ENCODE measurements at regions not wholly inside any gene's neighbourhood (a gene's known extent, or its start where the extent isn't known, plus 50 kb on each side); places are given as distances from the start of the nearest gene placed in this dataset.
"Not testable (repeated sequence)": the region's sequence is repeated elsewhere in the genome, so short reads cannot be mapped to it uniquely, and the experiment has no call there.

DNA sequence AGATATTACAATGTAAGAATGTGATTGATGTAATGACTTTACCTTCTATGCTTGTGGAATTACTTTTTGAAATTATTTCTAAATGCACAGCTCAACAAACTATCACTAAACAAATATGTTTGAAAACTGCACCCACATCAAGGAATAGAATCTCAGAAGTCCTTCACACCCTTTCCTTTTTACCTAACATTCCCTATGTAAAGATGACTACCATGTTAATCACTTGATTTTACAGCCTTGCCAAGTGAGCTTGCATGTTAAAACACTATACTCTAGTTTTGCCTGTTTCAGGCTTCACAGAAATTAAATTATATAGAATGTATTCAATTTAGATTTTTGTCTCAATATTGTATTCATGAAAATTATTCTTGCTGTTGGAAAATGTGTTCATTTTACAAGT lies 1169.4 kb upstream of the CELF2 start:
- TF ChIP-seq, protein P1, sequence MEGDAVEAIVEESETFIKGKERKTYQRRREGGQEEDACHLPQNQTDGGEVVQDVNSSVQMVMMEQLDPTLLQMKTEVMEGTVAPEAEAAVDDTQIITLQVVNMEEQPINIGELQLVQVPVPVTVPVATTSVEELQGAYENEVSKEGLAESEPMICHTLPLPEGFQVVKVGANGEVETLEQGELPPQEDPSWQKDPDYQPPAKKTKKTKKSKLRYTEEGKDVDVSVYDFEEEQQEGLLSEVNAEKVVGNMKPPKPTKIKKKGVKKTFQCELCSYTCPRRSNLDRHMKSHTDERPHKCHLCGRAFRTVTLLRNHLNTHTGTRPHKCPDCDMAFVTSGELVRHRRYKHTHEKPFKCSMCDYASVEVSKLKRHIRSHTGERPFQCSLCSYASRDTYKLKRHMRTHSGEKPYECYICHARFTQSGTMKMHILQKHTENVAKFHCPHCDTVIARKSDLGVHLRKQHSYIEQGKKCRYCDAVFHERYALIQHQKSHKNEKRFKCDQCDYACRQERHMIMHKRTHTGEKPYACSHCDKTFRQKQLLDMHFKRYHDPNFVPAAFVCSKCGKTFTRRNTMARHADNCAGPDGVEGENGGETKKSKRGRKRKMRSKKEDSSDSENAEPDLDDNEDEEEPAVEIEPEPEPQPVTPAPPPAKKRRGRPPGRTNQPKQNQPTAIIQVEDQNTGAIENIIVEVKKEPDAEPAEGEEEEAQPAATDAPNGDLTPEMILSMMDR (IDR thresholded peaks at IDR 0.05; ENCODE audit: low read depth, low read length, missing control alignments) = no peak
- DNase-seq (ENCODE audit: low read depth) = no peak
- H3K4me3 ChIP-seq (ENCODE audit: low read depth, low read length) = no peak overlapping the region

DNA sequence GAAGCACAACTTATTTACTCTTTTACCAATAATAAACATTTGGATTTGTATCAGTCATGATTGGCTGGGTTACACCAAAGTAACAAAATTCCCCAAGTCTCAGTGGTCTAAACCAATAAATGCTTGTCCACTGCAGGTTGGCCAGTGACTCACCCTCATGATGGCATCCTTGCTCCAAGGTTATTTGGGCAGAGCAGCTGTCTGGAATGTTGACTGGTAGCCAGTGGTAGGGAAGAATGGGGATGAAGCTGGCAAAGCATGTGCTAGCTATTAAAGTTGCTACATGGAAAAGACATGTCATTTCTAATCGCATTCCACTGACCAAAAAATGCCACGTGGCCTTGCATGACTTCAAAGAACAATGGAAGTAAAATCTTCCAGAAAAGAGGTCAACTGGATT lies 1168.7 kb upstream of the CELF2 start:
- TF ChIP-seq, protein P1 (IDR thresholded peaks at IDR 0.05; ENCODE audit: low read depth, low read length, missing control alignments) = no peak
- DNase-seq (ENCODE audit: low read depth) = no peak
- H3K4me3 ChIP-seq (ENCODE audit: low read depth, low read length) = no peak overlapping the region

- no peak overlapping the region for H3K4me3 ChIP-seq (ENCODE audit: low read depth, low read length)
- DNase-seq (ENCODE audit: low read depth) = no peak
- TF ChIP-seq, protein P1 (IDR thresholded peaks at IDR 0.05; ENCODE audit: low read depth, low read length, missing control alignments) = no peak
Measured at GRCh38 chr10:9850415-9850814, 1167.3 kb upstream of the CELF2 start.

- TF ChIP-seq, protein P1 (IDR thresholded peaks at IDR 0.05; ENCODE audit: low read depth, low read length, missing control alignments) = no peak
Measured at GRCh38 chr10:9851808-9852207, 1165.9 kb upstream of the CELF2 start.

DNA sequence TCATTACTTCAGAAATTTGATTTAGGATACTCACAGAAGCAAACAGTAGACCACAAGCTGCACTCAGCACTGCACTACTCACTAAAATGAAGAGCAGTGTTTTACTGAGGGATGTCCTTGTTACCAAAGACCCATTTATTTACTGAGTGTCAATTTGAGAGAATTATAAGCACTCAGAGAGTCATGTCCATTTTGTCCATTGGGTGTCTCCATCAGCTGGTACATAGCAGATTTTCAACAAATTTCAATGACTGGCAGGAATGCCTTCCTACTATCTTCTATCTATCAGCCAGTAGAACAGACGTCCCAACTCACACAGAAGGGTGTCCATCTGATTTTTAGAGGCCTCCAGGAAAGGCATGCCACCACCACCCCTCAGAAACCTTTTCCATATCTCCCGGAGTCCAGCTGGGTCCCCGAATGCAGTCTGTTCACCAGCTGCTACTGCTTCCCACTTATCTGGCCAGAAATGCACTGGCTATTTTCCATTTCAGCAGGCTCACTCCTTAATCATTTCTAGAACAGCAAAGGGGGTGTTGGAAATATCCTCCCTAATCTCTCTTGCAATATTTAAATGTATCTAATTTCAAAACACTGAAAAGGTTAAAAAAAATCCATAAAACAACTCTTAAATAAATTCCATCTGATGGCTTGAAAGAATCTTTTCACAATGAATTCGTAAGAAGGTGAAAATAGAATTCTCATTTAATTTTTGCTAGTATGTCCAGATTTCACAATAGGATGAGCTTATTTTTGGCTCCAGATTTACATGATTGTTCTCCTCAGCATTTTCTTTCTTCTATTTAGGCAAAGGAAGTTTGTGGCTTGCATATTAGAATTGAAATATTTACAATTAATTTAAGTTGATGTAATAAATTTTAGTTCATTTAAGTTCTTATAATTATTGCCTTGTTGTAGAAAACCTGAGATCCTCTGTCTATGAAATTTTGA lies 1164.0 kb upstream of the CELF2 start:
- TF ChIP-seq, protein P1 (IDR thresholded peaks at IDR 0.05; ENCODE audit: low read depth, low read length, missing control alignments) = no peak
- H3K4me3 ChIP-seq (ENCODE audit: low read depth, low read length) = no peak overlapping the region
- no peak for DNase-seq (ENCODE audit: low read depth)

More at GRCh38 chr10:9851808-9852207, 1165.9 kb upstream of the CELF2 start:
- DNase-seq (ENCODE audit: low read depth) = no peak
- H3K4me3 ChIP-seq (ENCODE audit: low read depth, low read length) = no peak overlapping the region

- not testable (repeated sequence) for DNase-seq (ENCODE audit: low read depth); H3K4me3 ChIP-seq (ENCODE audit: low read depth, low read length)
Measured at GRCh38 chr10:9855451-9855850, 1162.2 kb upstream of the CELF2 start.

GRCh38 chr10:9858816-9859215 lies 1158.9 kb upstream of the CELF2 start:
- no peak overlapping the region for H3K4me3 ChIP-seq (ENCODE audit: low read depth, low read length)
- TF ChIP-seq, protein P1 (IDR thresholded peaks at IDR 0.05; ENCODE audit: low read depth, low read length, missing control alignments) = no peak
- no peak for DNase-seq (ENCODE audit: low read depth)
